ENCODE measurements at regions not wholly inside any gene's neighbourhood (a gene's known extent, or its start where the extent isn't known, plus 50 kb on each side); places are given as distances from the start of the nearest gene placed in this dataset.

DNA sequence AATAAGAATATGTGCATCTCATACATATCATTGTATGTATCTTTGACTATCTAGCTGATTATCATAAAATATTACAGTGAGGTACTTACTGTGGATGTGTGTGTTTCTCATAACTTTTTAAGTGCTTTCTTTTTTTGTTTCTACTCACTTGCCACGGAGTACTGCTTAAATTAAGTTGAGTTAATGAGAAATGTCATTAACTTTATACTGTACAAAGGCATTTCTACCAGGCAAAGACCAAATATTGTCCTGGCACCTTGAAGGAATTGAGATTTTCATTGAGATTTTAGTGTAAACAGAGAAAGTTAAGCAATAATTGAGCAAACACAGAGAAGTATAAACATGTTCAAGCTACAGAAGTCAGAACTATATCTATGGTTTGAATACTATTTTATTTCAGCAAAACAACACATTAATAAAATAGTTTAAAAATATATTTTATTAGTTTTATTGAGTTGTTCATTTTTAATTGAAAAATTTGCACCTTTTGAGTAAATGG is 1750.0 kb downstream of the PCDH7 start:
- H3K4me1 Mint-ChIP-seq = no peaks in the 10 kb centered on the region
- no peak overlapping the region for H3K4me3 Mint-ChIP-seq
- POLR2A ChIA-PET = no interaction called here
- CTCF ChIA-PET = no interaction called here
- intact Hi-C loops (cut with micrococcal nuclease) = no loop called here
- no peak for TF ChIP-seq CTCF (IDR thresholded peaks at IDR 0.05)
- ATAC-seq (ENCODE audit: low read depth) (no peak), DNase-seq (no peak)
- H3K36me3 Mint-ChIP-seq (ENCODE audit: low read depth) = no peaks in the 10 kb centered on the region
- no peaks in the 10 kb centered on the region for H3K27me3 Mint-ChIP-seq
- no peak overlapping the region for H3K27ac Mint-ChIP-seq
- peaks cover 2% of the 10 kb centered on the region for H3K9me3 Mint-ChIP-seq

GRCh38 chr4:32472918-32473317 is 1752.7 kb downstream of the PCDH7 start:
- ChIA-PET POLR2A (no interaction called here), CTCF (no interaction called here)
- peaks cover 3% of the 10 kb centered on the region for H3K9me3 Mint-ChIP-seq
- H3K4me3 Mint-ChIP-seq = no peak overlapping the region
- ATAC-seq (ENCODE audit: low read depth) = no peak
- no peak overlapping the region for H3K27ac Mint-ChIP-seq
- H3K36me3 Mint-ChIP-seq (ENCODE audit: low read depth) = no peaks in the 10 kb centered on the region
- TF ChIP-seq CTCF (IDR thresholded peaks at IDR 0.05) = no peak
- H3K27me3 Mint-ChIP-seq = no peaks in the 10 kb centered on the region
- no peaks in the 10 kb centered on the region for H3K4me1 Mint-ChIP-seq
- DNase-seq = no peak
- intact Hi-C loops (cut with micrococcal nuclease) = no loop called here

GRCh38 chr4:32475710-32476109 is 1755.5 kb downstream of the PCDH7 start:
- no peaks in the 10 kb centered on the region for H3K36me3 Mint-ChIP-seq (ENCODE audit: low read depth)
- peaks cover 3% of the 10 kb centered on the region for H3K9me3 Mint-ChIP-seq
- no peak for TF ChIP-seq CTCF (IDR thresholded peaks at IDR 0.05)
- ATAC-seq (ENCODE audit: low read depth) (no peak), DNase-seq (no peak)
- POLR2A ChIA-PET = no interaction called here
- H3K4me3 Mint-ChIP-seq = no peak overlapping the region
- H3K4me1 Mint-ChIP-seq = no peaks in the 10 kb centered on the region
- H3K27me3 Mint-ChIP-seq = no peaks in the 10 kb centered on the region
- intact Hi-C loops (cut with micrococcal nuclease) = no loop called here
- CTCF ChIA-PET = no interaction called here
- no peak overlapping the region for H3K27ac Mint-ChIP-seq

DNA sequence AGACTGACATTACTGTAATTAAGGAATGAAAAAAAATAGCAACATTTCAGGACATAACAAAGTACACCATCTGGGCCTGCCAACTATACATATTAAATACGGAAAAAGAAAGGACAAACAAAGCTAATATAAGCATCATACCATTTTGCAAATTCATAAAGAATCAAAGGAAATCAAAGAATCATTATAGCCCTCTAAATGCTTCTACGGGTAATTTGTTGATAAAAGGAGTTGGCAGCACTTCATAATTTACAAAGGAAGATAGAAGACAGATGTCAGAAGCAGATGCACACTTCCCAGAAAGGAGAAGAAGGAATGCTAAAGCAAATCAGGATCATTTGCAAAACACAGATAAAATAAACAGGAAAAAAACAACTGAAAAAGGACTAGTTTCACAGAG is 1757.3 kb downstream of the PCDH7 start:
- no peak for DNase-seq
- no peak overlapping the region for H3K27ac Mint-ChIP-seq
- no peak for TF ChIP-seq CTCF (IDR thresholded peaks at IDR 0.05)
- H3K27me3 Mint-ChIP-seq = no peaks in the 10 kb centered on the region
- no peak for ATAC-seq (ENCODE audit: low read depth)
- H3K9me3 Mint-ChIP-seq = peaks cover 3% of the 10 kb centered on the region
- POLR2A ChIA-PET = no interaction called here
- no peaks in the 10 kb centered on the region for H3K36me3 Mint-ChIP-seq (ENCODE audit: low read depth)
- H3K4me1 Mint-ChIP-seq = no peaks in the 10 kb centered on the region
- intact Hi-C loops (cut with micrococcal nuclease) = no loop called here
- no peak overlapping the region for H3K4me3 Mint-ChIP-seq
- CTCF ChIA-PET = no interaction called here

DNA sequence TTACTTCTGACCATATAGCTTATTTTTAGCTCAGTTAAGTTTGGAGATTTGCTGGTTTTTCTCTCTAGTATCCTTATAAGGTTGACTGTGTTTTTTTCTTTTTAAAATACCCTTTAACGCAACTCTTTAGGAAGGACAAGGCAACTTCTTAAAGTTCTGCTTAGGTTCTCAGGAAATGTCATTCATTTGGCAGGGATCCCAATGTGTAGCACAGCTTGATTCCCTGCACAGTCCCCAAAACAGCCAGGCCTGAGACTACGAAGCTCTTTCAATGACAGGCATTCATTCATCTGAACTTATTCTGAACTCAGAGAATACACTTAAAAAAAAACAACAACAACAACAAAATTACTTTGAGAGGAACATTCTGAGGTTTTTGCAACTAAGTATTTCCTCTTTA is 1765.8 kb downstream of the PCDH7 start:
- DNase-seq (no peak), ATAC-seq (ENCODE audit: low read depth) (no peak)
- Mint-ChIP-seq H3K27ac (no peak overlapping the region), H3K4me3 (no peak overlapping the region), H3K9me3 (peaks cover 5% of the 10 kb centered on the region), H3K27me3 (no peaks in the 10 kb centered on the region), H3K36me3 (ENCODE audit: low read depth) (no peaks in the 10 kb centered on the region), H3K4me1 (no peaks in the 10 kb centered on the region)
- intact Hi-C loops (cut with micrococcal nuclease) = no loop called here
- no peak for TF ChIP-seq CTCF (IDR thresholded peaks at IDR 0.05)
- POLR2A ChIA-PET = no interaction called here
- CTCF ChIA-PET = no interaction called here

All from activated B cell treated with CpG ODN at 0.5 μM for 24 hours (primary cell).